Natural killer cell treated with Interleukin-12 subunit alpha and Interleukin-12 subunit beta and Interleukin-15 and Interleukin-18, amount 100 ng/mL, for 72 hours (primary cell): ENCODE measurements at regions not wholly inside any gene's neighbourhood (a gene's known extent, or its start where the extent isn't known, plus 50 kb on each side); places are given as distances from the start of the nearest gene placed in this dataset.
"Not testable (repeated sequence)": the region's sequence is repeated elsewhere in the genome, so short reads cannot be mapped to it uniquely, and the experiment has no call there.

Experiments
- ATAC-seq, 2 donors: fragments of 150-1000 bp; cut with Tn5 transposase in 1 of 2; sonication (Bioruptor Pico), chemical (Tn5 transposase) in 1 of 2; 2 replicates each; pipeline ENCODE4 v1.10.0; 2021
- DNase-seq: peaks from one replicate; pipeline ENCODE4 v3.0.0; 2022; ENCODE audit warnings: low spot score
- H3K27ac Mint-ChIP-seq, 2 donors: 1 replicate in 1 of 2; 2 replicates in 1 of 2; pipeline ENCODE4 v1.8.0; 2022; ENCODE audit warnings: mixed read lengths in 2 of 2, mild to moderate bottlenecking in 1 of 2, moderate library complexity in 1 of 2
- H3K27me3 Mint-ChIP-seq, 2 donors: 1 replicate in 1 of 2; 2 replicates in 1 of 2; pipeline ENCODE4 v1.8.0; 2022; ENCODE audit warnings: mixed read lengths in 2 of 2
- H3K36me3 Mint-ChIP-seq: one replicate; pipeline ENCODE4 v1.8.0; 2022; ENCODE audit warnings: mixed read lengths
- H3K4me1 Mint-ChIP-seq, 2 donors: 1 replicate in 1 of 2; 2 replicates in 1 of 2; pipeline ENCODE4 v1.8.0; 2022; ENCODE audit warnings: low read depth in 2 of 2, mixed read lengths in 2 of 2, mild to moderate bottlenecking in 1 of 2
- H3K4me3 Mint-ChIP-seq: one replicate; pipeline ENCODE4 v1.8.0; 2022; ENCODE audit warnings: mixed read lengths
- H3K9me3 Mint-ChIP-seq: 2 replicates; pipeline ENCODE4 v1.8.0; 2022; ENCODE audit warnings: mixed read lengths

GRCh38 chr15:85196697-85197096, 183.7 kb upstream of the AKAP13 start:
- not testable (repeated sequence) for H3K9me3 Mint-ChIP-seq, H3K27ac Mint-ChIP-seq

GRCh38 chr15:85197582-85197981, 182.8 kb upstream of the AKAP13 start:
- not testable (repeated sequence) for H3K36me3 Mint-ChIP-seq, H3K27ac Mint-ChIP-seq, H3K27me3 Mint-ChIP-seq, H3K4me3 Mint-ChIP-seq, H3K9me3 Mint-ChIP-seq, DNase-seq, H3K4me1 Mint-ChIP-seq
- ATAC-seq = peak in 1 of 2 donors; percentile 53

More at GRCh38 chr15:85196697-85197096, 183.7 kb upstream of the AKAP13 start:
- not testable (repeated sequence) for H3K4me3 Mint-ChIP-seq, ATAC-seq, DNase-seq, H3K27me3 Mint-ChIP-seq, H3K36me3 Mint-ChIP-seq, H3K4me1 Mint-ChIP-seq

GRCh38 chr15:85198432-85198831, 182.0 kb upstream of the AKAP13 start:
- H3K4me1 Mint-ChIP-seq, H3K27me3 Mint-ChIP-seq, ATAC-seq: not testable (repeated sequence)

GRCh38 chr15:85200215-85200614, 180.2 kb upstream of the AKAP13 start:
- H3K9me3 Mint-ChIP-seq, H3K27me3 Mint-ChIP-seq, H3K27ac Mint-ChIP-seq, H3K4me3 Mint-ChIP-seq, H3K36me3 Mint-ChIP-seq, DNase-seq, H3K4me1 Mint-ChIP-seq: not testable (repeated sequence)
- ATAC-seq = peak; percentile 85 to 86

More at GRCh38 chr15:85198432-85198831, 182.0 kb upstream of the AKAP13 start:
- not testable (repeated sequence) for H3K4me3 Mint-ChIP-seq, H3K36me3 Mint-ChIP-seq, H3K27ac Mint-ChIP-seq, H3K9me3 Mint-ChIP-seq, DNase-seq

- ATAC-seq, H3K27me3 Mint-ChIP-seq, H3K27ac Mint-ChIP-seq, H3K9me3 Mint-ChIP-seq, DNase-seq, H3K36me3 Mint-ChIP-seq, H3K4me3 Mint-ChIP-seq, H3K4me1 Mint-ChIP-seq: not testable (repeated sequence)
Observed at GRCh38 chr15:85201118-85201793, 179.1 kb upstream of the AKAP13 start.

GRCh38 chr15:85204481-85204880, 175.9 kb upstream of the AKAP13 start:
- not testable (repeated sequence) for H3K4me3 Mint-ChIP-seq, H3K27me3 Mint-ChIP-seq, H3K36me3 Mint-ChIP-seq, DNase-seq, ATAC-seq, H3K27ac Mint-ChIP-seq, H3K4me1 Mint-ChIP-seq, H3K9me3 Mint-ChIP-seq

GRCh38 chr15:85233791-85234325, 146.5 kb upstream of the AKAP13 start:
- not testable (repeated sequence) for H3K4me3 Mint-ChIP-seq, ATAC-seq, H3K4me1 Mint-ChIP-seq, DNase-seq, H3K27me3 Mint-ChIP-seq, H3K27ac Mint-ChIP-seq, H3K9me3 Mint-ChIP-seq, H3K36me3 Mint-ChIP-seq

- not testable (repeated sequence) for H3K4me1 Mint-ChIP-seq, H3K4me3 Mint-ChIP-seq, DNase-seq, ATAC-seq, H3K36me3 Mint-ChIP-seq, H3K27me3 Mint-ChIP-seq, H3K9me3 Mint-ChIP-seq, H3K27ac Mint-ChIP-seq
Observed at GRCh38 chr15:85234450-85235196, 145.8 kb upstream of the AKAP13 start.

- not testable (repeated sequence) for DNase-seq, ATAC-seq, H3K4me1 Mint-ChIP-seq, H3K27me3 Mint-ChIP-seq, H3K36me3 Mint-ChIP-seq, H3K4me3 Mint-ChIP-seq, H3K9me3 Mint-ChIP-seq, H3K27ac Mint-ChIP-seq
Observed at GRCh38 chr15:85244056-85244455, 136.3 kb upstream of the AKAP13 start.

- not testable (repeated sequence) for H3K4me3 Mint-ChIP-seq, H3K36me3 Mint-ChIP-seq, H3K27me3 Mint-ChIP-seq, H3K9me3 Mint-ChIP-seq, DNase-seq, H3K4me1 Mint-ChIP-seq, H3K27ac Mint-ChIP-seq, ATAC-seq
Observed at GRCh38 chr15:85250938-85251542, 129.4 kb upstream of the AKAP13 start.

- not testable (repeated sequence) for H3K27me3 Mint-ChIP-seq, H3K4me1 Mint-ChIP-seq, H3K9me3 Mint-ChIP-seq, H3K4me3 Mint-ChIP-seq, DNase-seq, H3K36me3 Mint-ChIP-seq, H3K27ac Mint-ChIP-seq
- ATAC-seq = peak; percentile 75 to 85
Observed at GRCh38 chr15:85253196-85253915, 127.0 kb upstream of the AKAP13 start.

- not testable (repeated sequence) for H3K9me3 Mint-ChIP-seq, H3K4me3 Mint-ChIP-seq, DNase-seq, H3K27me3 Mint-ChIP-seq, H3K4me1 Mint-ChIP-seq, ATAC-seq, H3K27ac Mint-ChIP-seq, H3K36me3 Mint-ChIP-seq
Observed at GRCh38 chr15:85254961-85255360, 125.4 kb upstream of the AKAP13 start.

- not testable (repeated sequence) for DNase-seq, H3K27me3 Mint-ChIP-seq, H3K9me3 Mint-ChIP-seq, ATAC-seq, H3K27ac Mint-ChIP-seq, H3K36me3 Mint-ChIP-seq, H3K4me1 Mint-ChIP-seq, H3K4me3 Mint-ChIP-seq
Observed at GRCh38 chr15:85255502-85255901, 124.9 kb upstream of the AKAP13 start.
